CD4-positive, alpha-beta T cell treated with Interleukin-17A for 4 hours (primary cell): ENCODE measurements at regions not wholly inside any gene's neighbourhood (a gene's known extent, or its start where the extent isn't known, plus 50 kb on each side); places are given as distances from the start of the nearest gene placed in this dataset.
"Not testable (repeated sequence)": the region's sequence is repeated elsewhere in the genome, so short reads cannot be mapped to it uniquely, and the experiment has no call there.

Experiments
- DNase-seq: peaks from one replicate; pipeline ENCODE4 v3.0.0-alpha.2; 2020; ENCODE audit warnings: mixed read lengths

DNA sequence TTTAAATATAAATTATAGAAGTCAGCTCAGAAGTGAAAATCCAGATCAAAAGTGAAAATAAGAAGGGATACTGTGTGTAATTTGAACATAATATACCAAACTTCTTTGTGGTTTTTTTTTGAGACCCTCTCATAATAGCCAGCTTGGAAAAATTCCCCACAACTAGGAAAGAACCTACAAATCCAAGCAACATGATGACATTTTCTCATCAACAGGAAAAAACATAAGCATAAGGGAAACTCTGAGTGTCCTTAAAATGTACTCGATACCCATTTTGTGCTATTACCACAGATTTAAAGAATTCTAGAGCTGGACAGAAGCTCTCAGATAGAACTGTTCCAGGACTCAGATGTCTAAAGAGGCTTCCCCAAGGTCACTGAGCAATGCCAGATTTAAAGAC, 214.8 kb upstream of the KLF14 start:
- DNase-seq, result no peak

DNA sequence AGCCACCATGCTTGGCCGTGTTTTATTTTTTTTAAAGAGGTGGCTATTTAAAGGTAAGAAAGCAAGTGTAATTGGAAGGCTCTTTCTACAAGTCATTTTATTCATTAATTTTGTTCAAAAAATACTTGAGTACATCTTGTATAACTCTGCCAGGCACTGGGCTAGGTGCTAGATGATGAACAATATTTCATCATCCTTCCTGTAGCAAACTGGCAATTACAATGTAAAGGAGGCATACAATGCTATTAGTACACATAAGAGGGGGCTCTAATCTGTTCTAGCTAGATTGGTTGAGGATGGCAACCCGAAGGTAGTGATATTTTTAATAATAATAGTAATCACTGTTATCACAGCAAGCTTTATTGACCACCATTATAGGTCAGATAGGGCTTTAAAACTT, 215.5 kb upstream of the KLF14 start:
- DNase-seq, result no peak

DNA sequence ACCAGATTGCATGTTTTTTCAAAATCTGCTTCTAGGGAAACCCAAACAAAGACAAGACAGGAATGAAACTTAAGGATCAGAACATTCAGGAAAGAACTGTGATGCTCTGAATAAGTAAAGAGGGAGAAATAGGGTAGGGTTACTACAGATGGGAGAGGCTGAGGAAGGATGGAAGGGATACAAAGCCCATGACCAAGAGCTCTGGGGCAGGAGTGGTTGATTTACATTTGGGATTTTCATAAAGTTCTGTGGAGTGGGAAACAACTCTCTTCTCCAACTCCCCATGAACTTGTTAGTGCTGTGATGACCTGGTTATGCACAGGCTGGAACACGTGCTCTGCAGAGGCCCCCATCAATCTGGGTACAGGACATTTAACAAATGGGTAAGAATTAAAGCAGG, 216.0 kb upstream of the KLF14 start:
- DNase-seq, result no peak

GRCh38 chr7:130950741-130951140, 216.7 kb upstream of the KLF14 start:
- no peak for DNase-seq

DNA sequence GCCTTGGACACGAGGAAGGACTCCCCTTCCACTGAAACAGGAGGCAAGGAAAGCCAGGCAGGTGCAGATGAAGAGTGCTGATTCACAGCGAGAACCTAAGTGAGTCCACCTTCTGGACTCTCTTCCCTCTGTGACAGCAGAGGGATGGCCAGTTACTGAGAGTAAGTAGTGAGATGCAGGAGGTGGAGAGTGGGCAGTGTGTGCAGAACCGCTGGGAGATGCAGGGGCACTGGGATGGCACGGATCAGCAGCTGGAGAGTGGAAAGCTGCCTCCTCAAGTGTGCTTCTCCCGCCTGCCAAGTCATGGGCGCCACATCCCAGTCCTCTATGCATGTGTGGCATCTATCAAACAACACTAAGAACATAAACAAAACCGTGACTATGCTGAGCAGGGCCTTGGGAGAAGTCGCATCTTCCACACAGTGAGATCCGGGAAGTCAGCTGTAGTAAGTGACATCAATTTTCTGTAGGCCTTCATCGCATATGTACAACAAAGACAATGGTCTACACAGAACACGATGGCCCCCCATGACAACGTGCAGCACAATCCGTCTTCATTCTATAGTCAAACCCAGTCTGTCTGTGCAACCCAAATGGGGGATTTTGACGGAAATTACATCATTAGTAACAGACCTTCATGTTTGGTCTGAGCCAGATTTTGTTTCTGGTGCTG, 217.4 kb upstream of the KLF14 start:
- DNase-seq, result no peak

- DNase-seq, result no peak
These were observed 218.2 kb upstream of the KLF14 start for GRCh38 chr7:130951976-130952876.

- no peak for DNase-seq
These were observed 219.2 kb upstream of the KLF14 start for GRCh38 chr7:130953196-130953595.

- DNase-seq, result no peak
These were observed 221.0 kb upstream of the KLF14 start for GRCh38 chr7:130954918-130955564.

DNA sequence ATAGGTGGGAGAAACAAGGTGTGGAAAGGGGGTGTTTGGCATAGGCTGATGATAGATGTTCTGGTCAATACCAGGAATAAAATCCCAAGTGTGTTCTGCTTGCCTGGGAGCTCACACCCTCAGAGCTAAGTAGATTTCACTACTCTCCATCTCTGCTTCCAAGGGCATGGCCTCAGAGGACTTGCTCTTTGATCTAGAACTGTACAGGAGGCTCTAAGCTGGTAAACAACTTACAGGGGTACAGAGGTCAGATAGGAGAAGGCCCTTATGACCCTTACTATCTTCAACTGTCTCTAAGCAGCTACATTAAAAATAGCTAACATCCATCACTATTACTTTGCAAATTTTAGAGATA, 221.5 kb upstream of the KLF14 start:
- no peak for DNase-seq

DNA sequence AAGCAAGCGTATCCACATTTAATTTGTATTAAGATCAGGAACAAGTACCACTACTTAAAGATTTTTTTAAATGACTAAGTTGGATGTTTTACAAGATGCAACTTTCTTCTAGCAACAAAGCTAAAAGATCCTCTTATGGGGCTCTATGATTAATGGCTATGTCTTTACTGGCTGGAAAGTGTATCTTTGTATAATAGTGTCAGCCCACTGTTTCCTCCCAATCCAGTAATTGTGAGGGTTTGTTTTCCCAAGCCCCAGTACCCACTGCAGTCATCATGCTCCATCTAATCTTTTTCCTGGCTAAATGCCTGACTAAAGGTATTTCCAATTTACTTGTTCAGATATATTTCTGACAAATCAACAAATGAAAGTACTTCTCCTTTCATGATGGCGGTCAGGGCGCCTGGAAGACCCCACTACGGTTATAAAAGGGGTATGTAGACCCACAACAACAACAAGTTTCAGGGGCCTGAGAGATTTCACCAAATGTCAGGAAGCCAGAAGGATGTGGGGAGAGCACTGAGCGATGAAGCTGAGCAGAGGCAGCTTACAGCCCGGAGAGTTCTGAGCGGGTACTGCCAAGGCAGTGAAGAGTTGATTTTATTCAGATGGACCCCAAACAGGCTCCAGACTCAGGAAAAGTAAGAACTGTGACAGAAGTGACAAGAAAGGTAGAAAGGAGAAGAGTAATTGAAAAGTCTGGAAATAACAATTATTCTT, 222.6 kb upstream of the KLF14 start:
- DNase-seq, result peak; percentile 31

DNA sequence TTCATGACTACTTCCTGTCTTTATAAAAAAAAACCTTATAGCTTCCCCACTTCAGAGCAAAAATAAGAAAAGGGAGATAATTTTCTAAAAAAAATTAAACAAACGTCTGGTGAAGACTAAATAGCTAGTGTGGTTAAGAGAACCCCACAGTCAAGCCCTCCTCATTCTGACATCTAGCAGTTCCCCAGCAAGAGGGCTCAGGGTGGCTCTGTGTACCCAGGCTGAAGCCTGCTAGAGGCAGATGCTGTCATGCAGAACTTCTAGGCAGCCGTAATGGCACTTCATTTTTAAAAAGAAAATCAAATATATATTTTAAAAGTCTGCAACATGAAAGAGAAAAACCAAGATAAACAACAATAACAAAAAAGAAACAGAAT, 223.1 kb upstream of the KLF14 start:
- DNase-seq, result peak; percentile 41

- not testable (repeated sequence) for DNase-seq
These were observed 223.9 kb upstream of the KLF14 start for GRCh38 chr7:130957722-130958435.

DNA sequence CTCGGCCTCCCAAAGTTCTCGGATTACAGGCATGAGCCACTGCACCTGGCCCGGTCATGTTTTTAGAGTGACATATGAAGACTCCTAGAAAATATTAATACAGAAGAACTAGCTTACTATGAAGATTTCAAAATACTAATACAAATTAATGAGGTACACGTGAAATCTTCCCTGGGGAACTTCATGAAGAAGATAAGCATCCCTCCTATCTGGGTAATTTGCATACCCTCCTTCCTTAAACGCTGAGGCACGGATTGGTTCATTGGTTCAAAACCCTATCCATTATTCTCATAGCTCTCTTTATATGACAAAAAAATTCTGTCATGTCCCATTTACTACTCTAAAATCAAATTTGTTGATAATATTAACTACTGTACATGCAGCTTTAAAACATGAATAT, 224.8 kb upstream of the KLF14 start:
- no peak for DNase-seq

GRCh38 chr7:130959743-130960207, 225.8 kb upstream of the KLF14 start:
- no peak for DNase-seq

DNA sequence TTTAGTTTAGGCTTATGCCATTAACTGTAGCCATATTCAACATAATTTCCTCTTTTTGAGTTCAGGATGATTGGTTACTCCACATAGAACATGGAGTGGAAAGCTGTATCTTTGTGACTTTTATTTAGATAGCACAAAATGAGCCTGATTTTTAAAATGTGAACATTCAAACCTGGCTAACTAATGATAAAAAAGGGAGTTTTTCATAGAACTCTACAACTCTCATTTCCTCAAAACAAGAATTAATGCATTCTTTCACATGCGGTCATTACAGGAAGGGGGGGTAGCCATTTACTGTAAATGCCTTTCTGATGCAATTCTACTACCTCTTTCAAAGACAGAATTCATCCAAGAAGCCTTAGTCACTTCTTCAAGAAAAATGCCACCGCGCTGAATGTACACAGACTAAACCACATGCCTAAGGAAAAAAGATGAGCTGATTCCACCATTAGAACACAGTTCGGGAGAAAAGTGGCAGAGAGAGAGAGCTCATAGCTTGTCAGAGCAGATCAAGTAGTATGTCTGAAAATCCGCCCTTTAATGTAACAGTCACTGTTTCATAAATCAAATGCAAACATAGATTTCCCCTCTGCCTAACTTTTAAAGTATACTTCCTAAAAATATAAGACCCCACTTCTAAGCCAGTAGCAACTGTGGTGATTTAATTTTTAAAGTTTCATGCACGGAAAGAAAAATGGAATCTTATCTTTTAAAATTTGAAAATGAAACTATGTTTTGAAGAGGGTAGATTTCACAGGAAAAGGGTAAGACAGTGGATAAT, 226.4 kb upstream of the KLF14 start:
- peak; percentile 52 for DNase-seq

GRCh38 chr7:130961128-130961601, 227.2 kb upstream of the KLF14 start:
- peak; percentile 62 for DNase-seq

GRCh38 chr7:130962109-130962508, 228.1 kb upstream of the KLF14 start:
- no peak for DNase-seq

- DNase-seq, result no peak
These were observed 229.3 kb upstream of the KLF14 start for GRCh38 chr7:130963339-130963738.

DNA sequence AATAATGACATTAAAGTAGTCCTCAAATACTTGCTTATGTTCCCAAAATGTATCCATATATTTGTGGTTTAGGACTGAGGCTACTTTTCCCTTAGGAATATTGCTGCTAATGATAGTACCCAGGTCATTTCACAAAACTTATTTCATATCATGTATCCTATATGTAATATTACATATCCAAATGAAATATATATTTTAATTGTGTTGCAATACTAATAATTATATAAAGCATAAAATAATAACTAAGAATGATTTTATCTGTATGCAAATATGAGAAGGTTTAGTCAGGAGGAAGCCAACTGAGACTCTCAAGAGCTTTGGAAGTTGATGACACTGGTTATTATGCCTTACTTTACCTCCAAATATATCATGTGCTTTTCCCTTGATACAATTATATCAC, 231.5 kb upstream of the KLF14 start:
- DNase-seq, result no peak

- DNase-seq, result no peak
These were observed 232.4 kb upstream of the KLF14 start for GRCh38 chr7:130966246-130967009.

GRCh38 chr7:130970196-130970595, 236.2 kb upstream of the KLF14 start:
- no peak for DNase-seq
